ENCODE measurements at regions not wholly inside any gene's neighbourhood (a gene's known extent, or its start where the extent isn't known, plus 50 kb on each side); places are given as distances from the start of the nearest gene placed in this dataset.

- Histone ChIP-seq H3K9me3 (no peaks in the 10 kb centered on the region), H3K4me3 (no peak overlapping the region), H3K36me3 (no peaks in the 10 kb centered on the region), H3K27ac (no peak overlapping the region), H3K4me1 (no peaks in the 10 kb centered on the region), H3K27me3 (no peaks in the 10 kb centered on the region)
- TF ChIP-seq POLR2A (IDR thresholded peaks at IDR 0.05): no peak
- TF ChIP-seq, protein P1, sequence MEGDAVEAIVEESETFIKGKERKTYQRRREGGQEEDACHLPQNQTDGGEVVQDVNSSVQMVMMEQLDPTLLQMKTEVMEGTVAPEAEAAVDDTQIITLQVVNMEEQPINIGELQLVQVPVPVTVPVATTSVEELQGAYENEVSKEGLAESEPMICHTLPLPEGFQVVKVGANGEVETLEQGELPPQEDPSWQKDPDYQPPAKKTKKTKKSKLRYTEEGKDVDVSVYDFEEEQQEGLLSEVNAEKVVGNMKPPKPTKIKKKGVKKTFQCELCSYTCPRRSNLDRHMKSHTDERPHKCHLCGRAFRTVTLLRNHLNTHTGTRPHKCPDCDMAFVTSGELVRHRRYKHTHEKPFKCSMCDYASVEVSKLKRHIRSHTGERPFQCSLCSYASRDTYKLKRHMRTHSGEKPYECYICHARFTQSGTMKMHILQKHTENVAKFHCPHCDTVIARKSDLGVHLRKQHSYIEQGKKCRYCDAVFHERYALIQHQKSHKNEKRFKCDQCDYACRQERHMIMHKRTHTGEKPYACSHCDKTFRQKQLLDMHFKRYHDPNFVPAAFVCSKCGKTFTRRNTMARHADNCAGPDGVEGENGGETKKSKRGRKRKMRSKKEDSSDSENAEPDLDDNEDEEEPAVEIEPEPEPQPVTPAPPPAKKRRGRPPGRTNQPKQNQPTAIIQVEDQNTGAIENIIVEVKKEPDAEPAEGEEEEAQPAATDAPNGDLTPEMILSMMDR (IDR thresholded peaks at IDR 0.05): no peak
- DNase-seq: no peak
Measured at GRCh38 chr2:15789381-15790062, 150.8 kb upstream of the MYCN start.

- no peak overlapping the region for H3K4me3 ChIP-seq
- no peak for DNase-seq
- H3K36me3 ChIP-seq: no peaks in the 10 kb centered on the region
- no peak overlapping the region for H3K27ac ChIP-seq
- H3K9me3 ChIP-seq: no peaks in the 10 kb centered on the region
- H3K27me3 ChIP-seq: no peaks in the 10 kb centered on the region
- no peaks in the 10 kb centered on the region for H3K4me1 ChIP-seq
- TF ChIP-seq POLR2A (IDR thresholded peaks at IDR 0.05): no peak
- TF ChIP-seq, protein P1 (IDR thresholded peaks at IDR 0.05): no peak
Measured at GRCh38 chr2:15790326-15790725, 150.0 kb upstream of the MYCN start.

DNA sequence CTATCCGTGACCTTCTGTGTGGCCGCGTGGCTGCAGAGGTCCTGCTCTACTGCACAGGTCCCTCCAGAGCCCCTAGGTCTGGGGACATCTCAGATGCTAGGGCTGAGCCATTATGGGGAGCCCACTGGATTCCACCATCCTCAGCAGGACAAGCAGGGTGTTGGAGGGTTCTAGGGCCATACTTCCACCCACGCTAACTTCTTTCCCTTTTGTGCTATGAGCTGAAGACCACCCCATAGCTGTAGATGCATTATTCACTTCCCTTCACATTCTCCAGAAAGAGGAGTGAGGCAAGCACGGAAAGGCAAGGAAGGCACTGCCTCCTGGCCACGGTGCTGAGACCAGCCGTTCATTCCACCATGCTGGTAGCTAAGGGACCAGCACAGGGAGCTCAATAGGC, 149.5 kb upstream of the MYCN start:
- H3K4me1 ChIP-seq: no peaks in the 10 kb centered on the region
- H3K4me3 ChIP-seq: no peak overlapping the region
- TF ChIP-seq, protein P1 (IDR thresholded peaks at IDR 0.05): no peak
- no peak for TF ChIP-seq POLR2A (IDR thresholded peaks at IDR 0.05)
- H3K36me3 ChIP-seq: no peaks in the 10 kb centered on the region
- H3K27me3 ChIP-seq: no peaks in the 10 kb centered on the region
- no peak overlapping the region for H3K27ac ChIP-seq
- no peaks in the 10 kb centered on the region for H3K9me3 ChIP-seq
- DNase-seq: no peak

DNA sequence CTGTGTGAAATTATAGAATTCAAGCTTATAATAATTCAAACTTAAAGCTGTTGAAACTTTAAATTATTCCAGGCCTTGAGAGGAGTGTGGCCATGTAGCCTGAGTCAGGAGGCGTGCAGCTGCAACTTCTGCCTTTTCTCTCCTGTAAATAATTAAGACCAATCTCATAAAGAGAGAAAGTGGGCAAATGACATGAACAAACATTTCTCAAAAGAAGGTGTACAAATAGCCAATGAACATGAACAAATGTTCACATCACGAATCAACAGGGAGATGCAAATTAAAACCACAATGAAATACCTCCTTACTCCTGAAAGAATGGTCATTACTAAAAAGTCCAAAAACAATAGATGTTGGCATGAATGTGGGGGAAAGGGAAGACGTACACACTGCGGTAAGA, 149.1 kb upstream of the MYCN start:
- Histone ChIP-seq H3K27ac (no peak overlapping the region), H3K36me3 (no peaks in the 10 kb centered on the region), H3K4me1 (no peaks in the 10 kb centered on the region), H3K9me3 (no peaks in the 10 kb centered on the region), H3K27me3 (no peaks in the 10 kb centered on the region), H3K4me3 (no peak overlapping the region)
- DNase-seq: no peak
- no peak for TF ChIP-seq POLR2A (IDR thresholded peaks at IDR 0.05)
- TF ChIP-seq, protein P1 (IDR thresholded peaks at IDR 0.05): no peak

- no peak for DNase-seq
- TF ChIP-seq POLR2A (IDR thresholded peaks at IDR 0.05): no peak
- TF ChIP-seq, protein P1 (IDR thresholded peaks at IDR 0.05): no peak
- H3K9me3 ChIP-seq: no peaks in the 10 kb centered on the region
Measured at GRCh38 chr2:15792331-15792730, 148.0 kb upstream of the MYCN start.

More at GRCh38 chr2:15792331-15792730, 148.0 kb upstream of the MYCN start:
- Histone ChIP-seq H3K27ac (no peak overlapping the region), H3K4me3 (no peak overlapping the region), H3K27me3 (no peaks in the 10 kb centered on the region), H3K4me1 (no peaks in the 10 kb centered on the region), H3K36me3 (no peaks in the 10 kb centered on the region)

Data from Peyer's patch (tissue), 4 donors.